SK-N-SH (cell line): ENCODE measurements at regions not wholly inside any gene's neighbourhood (a gene's known extent, or its start where the extent isn't known, plus 50 kb on each side); places are given as distances from the start of the nearest gene placed in this dataset.

ENCODE experiments used
- CTCF ChIA-PET: fragments of 300-600, 350-600 bp; formaldehyde crosslinking; extraction: SDS; loops from one replicate; lab custom pipeline; 2021; lab: Yijun Ruan, JAX
- POLR2A ChIA-PET: fragments of 350-600 bp; sonication (Branson Sonifier 250); formaldehyde crosslinking; extraction: SDS; loops from one replicate; lab custom pipeline; 2020; ENCODE audit warnings: antibody characterized with exemption, inconsistent platforms; lab: Yijun Ruan, JAX
- DNase-seq: peaks from one replicate; pipeline ENCODE4 v3.0.0; 2012
- H2AFZ ChIP-seq: fragments of 200-600 bp; sonication (generic); 2 replicates; pipeline ENCODE4 v1.8.1; 2016; ENCODE audit warnings: antibody characterized with exemption, mild to moderate bottlenecking, low read depth
- H3F3A ChIP-seq: fragments of 200-600 bp; sonication (generic); replicated peaks from 2 replicates; pipeline ENCODE3; 2016; ENCODE audit warnings: antibody characterized with exemption, mild to moderate bottlenecking; ENCODE audit not compliant: insufficient read depth
- H3K27ac ChIP-seq, 2 experiments: fragments of 200-500 bp in 1 of 2; fragments of 200-600 bp in 1 of 2; sonication (Bioruptor generic) in 1 of 2; sonication (generic), shearing (Covaris generic) in 1 of 2; 2 replicates each; pipeline versions ENCODE4 v1.5.1 to v1.6.1; 2014 to 2016; ENCODE audit warnings: low read depth in 2 of 2, inconsistent platforms in 1 of 2, low read length in 1 of 2, mild to moderate bottlenecking in 1 of 2, mixed read lengths in 1 of 2
- H3K27me3 ChIP-seq: fragments of 200-600 bp; sonication (generic), shearing (Covaris generic); 2 replicates; pipeline ENCODE4 v1.6.1; 2016; ENCODE audit warnings: mixed run types; ENCODE audit not compliant: insufficient read depth
- H3K36me3 ChIP-seq, 2 experiments: fragments of 200-500 bp in 1 of 2; fragments of 200-600 bp in 1 of 2; sonication (Bioruptor generic) in 1 of 2; sonication (generic) in 1 of 2; replicated peaks in 1 of 2; 2 replicates each; pipeline versions ENCODE3 to v1.5.1; 2014 to 2016; ENCODE audit warnings: low read length in 1 of 2, mild to moderate bottlenecking in 1 of 2; ENCODE audit not compliant: insufficient read depth in 2 of 2, control insufficient read depth in 1 of 2
- H3K4me1 ChIP-seq, 2 experiments: fragments of 200-500 bp in 1 of 2; fragments of 200-600 bp in 1 of 2; sonication (Bioruptor generic) in 1 of 2; sonication (generic), shearing (Covaris generic) in 1 of 2; 2 replicates each; pipeline versions ENCODE4 v1.5.1 to v1.6.1; 2014 to 2016; ENCODE audit warnings: low read depth in 1 of 2, low read length in 1 of 2, mixed run types in 1 of 2; ENCODE audit not compliant: insufficient read depth in 2 of 2, control insufficient read depth in 1 of 2
- H3K4me2 ChIP-seq: fragments of 200-600 bp; sonication (generic), shearing (Covaris generic); 2 replicates; pipeline ENCODE4 v1.6.1; 2017; ENCODE audit warnings: mixed run types
- H3K4me3 ChIP-seq, 2 experiments: fragments of 200-500 bp in 1 of 2; fragments of 200-600 bp in 1 of 2; sonication (Bioruptor generic) in 1 of 2; sonication (generic), shearing (Covaris generic) in 1 of 2; 2 replicates each; pipeline versions ENCODE4 v1.5.1 to v1.8.1; 2014 to 2016; ENCODE audit warnings: low read depth in 2 of 2, inconsistent platforms in 1 of 2, low read length in 1 of 2, mild to moderate bottlenecking in 1 of 2, mixed read lengths in 1 of 2, moderate library complexity in 1 of 2
- H3K79me2 ChIP-seq: fragments of 200-600 bp; sonication (generic); 2 replicates; pipeline ENCODE4 v1.8.1; 2017; ENCODE audit warnings: mild to moderate bottlenecking; ENCODE audit not compliant: insufficient read depth
- H3K9ac ChIP-seq: fragments of 200-600 bp; sonication (generic); 2 replicates; pipeline ENCODE4 v1.6.1; 2017; ENCODE audit warnings: mixed run types
- H3K9me2 ChIP-seq: fragments of 200-600 bp; sonication (generic); 2 replicates; pipeline ENCODE4 v1.6.1; 2017; ENCODE audit warnings: mixed run types
- H3K9me3 ChIP-seq: fragments of 200-600 bp; sonication (generic); 2 replicates; pipeline ENCODE4 v1.6.1; 2017; ENCODE audit warnings: mixed run types, mild to moderate bottlenecking, moderate library complexity
- H4K20me1 ChIP-seq: fragments of 200-600 bp; sonication (generic); 2 replicates; pipeline ENCODE4 v1.6.1; 2017; ENCODE audit warnings: mild to moderate bottlenecking, mixed run types; ENCODE audit not compliant: insufficient read depth
- CHD2 ChIP-seq: fragments of 150-350 bp; IDR thresholded peaks from 2 replicates; pipeline ENCODE4 v1.6.1; 2018; ENCODE audit warnings: low read length; ENCODE audit not compliant: partially characterized antibody
- ELF1 ChIP-seq: IDR thresholded peaks from 2 replicates; pipeline ENCODE4 v1.4.0; 2012
- EP300 ChIP-seq, 2 experiments: IDR thresholded peaks; 2 replicates each; pipeline versions ENCODE4 v1.4.0 to v1.6.1; 2012; ENCODE audit warnings: borderline replicate concordance in 1 of 2, low read depth in 1 of 2, low read length in 1 of 2
- EZH2phosphoT487 ChIP-seq: fragments of 200-600 bp; sonication (generic); IDR thresholded peaks from 2 replicates; pipeline ENCODE4 v1.6.1; 2017; ENCODE audit warnings: low read depth, mixed run types, mild to moderate bottlenecking, antibody characterized with exemption, moderate library complexity, borderline replicate concordance
- FOSL2 ChIP-seq: IDR thresholded peaks from 2 replicates; pipeline ENCODE4 v1.4.0; 2012; ENCODE audit warnings: low read depth, mild to moderate bottlenecking, moderate library complexity, borderline replicate concordance
- FOXJ3 ChIP-seq: sonication (generic); formaldehyde crosslinking; IDR thresholded peaks from 2 replicates; pipeline ENCODE4 v1.5.1; 2020; ENCODE audit warnings: mild to moderate bottlenecking, missing genetic modification reagents
- FOXM1 ChIP-seq: IDR thresholded peaks from 2 replicates; pipeline ENCODE4 v1.4.0; 2012; ENCODE audit warnings: low read depth, mild to moderate bottlenecking
- GATA2 ChIP-seq: sonication (generic); formaldehyde crosslinking; IDR thresholded peaks from 2 replicates; pipeline ENCODE4 v1.5.0; 2020; ENCODE audit warnings: mild to moderate bottlenecking, missing genetic modification reagents
- JUND ChIP-seq: IDR thresholded peaks from 2 replicates; pipeline ENCODE4 v1.4.0; 2012
- MXI1 ChIP-seq: IDR thresholded peaks from 2 replicates; pipeline ENCODE4 v1.6.1; 2012; ENCODE audit warnings: mild to moderate bottlenecking, low read depth, low read length, improper control_type of control experiment
- NRF1 ChIP-seq: IDR thresholded peaks from 2 replicates; pipeline ENCODE4 v1.6.1; 2012; ENCODE audit warnings: low read depth, mild to moderate bottlenecking, low read length
- POLR2AphosphoS5 ChIP-seq: IDR thresholded peaks from 2 replicates; pipeline ENCODE4 v1.6.1; 2012; ENCODE audit warnings: low read depth, low read length
- RCOR1 ChIP-seq: fragments of 150-350 bp; IDR thresholded peaks from 2 replicates; pipeline ENCODE4 v1.6.1; 2017; ENCODE audit warnings: antibody characterized with exemption, low read length
- RFX5 ChIP-seq: IDR thresholded peaks from 2 replicates; pipeline ENCODE4 v1.6.1; 2012; ENCODE audit warnings: mild to moderate bottlenecking, improper control_type of control experiment, low read length
- TEAD4 ChIP-seq: IDR thresholded peaks from 2 replicates; pipeline ENCODE4 v1.4.0; 2012; ENCODE audit warnings: mild to moderate bottlenecking, borderline replicate concordance; ENCODE audit not compliant: insufficient read depth
- YY1 ChIP-seq: IDR thresholded peaks from 2 replicates; pipeline ENCODE4 v1.4.0; 2012; ENCODE audit warnings: low read depth, mild to moderate bottlenecking
- WGBS: methylation state at CpG from one replicate; pipeline ENCODE4 v1.1.6; 2017; ENCODE audit warnings: low lambda C conversion rate; 5-methylcytosine and 5-hydroxymethylcytosine counted together
- TF ChIP-seq, protein P1 (sequence below): IDR thresholded peaks from 2 replicates; pipeline ENCODE4 v1.4.0; 2012; ENCODE audit warnings: low read depth
- TF ChIP-seq, protein P2 (sequence below): IDR thresholded peaks from 2 replicates; pipeline ENCODE4 v1.6.1; 2012; ENCODE audit warnings: mild to moderate bottlenecking, low read depth, low read length, moderate library complexity
- TF ChIP-seq, protein P3 (sequence below): fragments of 200-600 bp; sonication (generic); IDR thresholded peaks from 2 replicates; pipeline ENCODE4 v1.6.1; 2017; ENCODE audit warnings: antibody characterized with exemption, mild to moderate bottlenecking, moderate library complexity

DNA sequence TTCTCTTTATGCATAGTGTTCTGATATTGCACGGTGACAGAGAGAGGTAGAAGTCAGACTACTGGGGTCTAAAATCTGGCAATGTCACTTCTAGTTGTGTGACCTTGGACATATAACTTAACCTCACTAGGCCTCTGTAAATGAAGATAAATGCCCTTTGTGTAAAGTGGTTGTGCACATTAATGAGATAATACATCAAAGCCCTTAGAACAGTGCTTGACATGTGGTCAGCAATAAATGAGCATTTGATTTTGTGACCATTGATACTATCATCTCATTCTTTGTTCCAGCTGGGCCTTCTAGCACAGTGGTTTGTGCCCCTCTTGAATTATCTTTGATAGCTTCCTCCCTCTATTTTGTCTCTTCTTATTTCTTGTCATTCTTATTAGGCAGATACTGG, 74.1 kb upstream of the C10orf90 start:
- Histone ChIP-seq H3K9me2 (no peaks in the 10 kb centered on the region), H3K4me1 (no peaks in the 10 kb centered on the region), H3K36me3 (no peaks in the 10 kb centered on the region), H3K27ac (no peak overlapping the region), H3K4me2 (no peak overlapping the region), H2AFZ (no peak overlapping the region), H3K9me3 (no peaks in the 10 kb centered on the region)
- 10% methylated on average over 1 of the region's 1 CpG for WGBS
- CTCF ChIA-PET, result no interaction called here
- TF ChIP-seq TEAD4 (no peak), EZH2phosphoT487 (no peak), YY1 (no peak), RFX5 (no peak), GATA2 (no peak), FOXJ3 (CRISPR knock-in tag) (no peak), CHD2 (no peak), POLR2AphosphoS5 (no peak), JUND (no peak), EP300 (IDR thresholded peaks at IDR 0.05; ENCODE audit: borderline replicate concordance in 1 of 2, low read depth in 1 of 2, low read length in 1 of 2) (no peak), FOSL2 (no peak), ELF1 (no peak), NRF1 (no peak), FOXM1 (no peak), MXI1 (no peak), RCOR1 (no peak)
- TF ChIP-seq, protein P1, sequence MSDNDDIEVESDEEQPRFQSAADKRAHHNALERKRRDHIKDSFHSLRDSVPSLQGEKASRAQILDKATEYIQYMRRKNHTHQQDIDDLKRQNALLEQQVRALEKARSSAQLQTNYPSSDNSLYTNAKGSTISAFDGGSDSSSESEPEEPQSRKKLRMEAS, result no peak
- TF ChIP-seq, protein P2, sequence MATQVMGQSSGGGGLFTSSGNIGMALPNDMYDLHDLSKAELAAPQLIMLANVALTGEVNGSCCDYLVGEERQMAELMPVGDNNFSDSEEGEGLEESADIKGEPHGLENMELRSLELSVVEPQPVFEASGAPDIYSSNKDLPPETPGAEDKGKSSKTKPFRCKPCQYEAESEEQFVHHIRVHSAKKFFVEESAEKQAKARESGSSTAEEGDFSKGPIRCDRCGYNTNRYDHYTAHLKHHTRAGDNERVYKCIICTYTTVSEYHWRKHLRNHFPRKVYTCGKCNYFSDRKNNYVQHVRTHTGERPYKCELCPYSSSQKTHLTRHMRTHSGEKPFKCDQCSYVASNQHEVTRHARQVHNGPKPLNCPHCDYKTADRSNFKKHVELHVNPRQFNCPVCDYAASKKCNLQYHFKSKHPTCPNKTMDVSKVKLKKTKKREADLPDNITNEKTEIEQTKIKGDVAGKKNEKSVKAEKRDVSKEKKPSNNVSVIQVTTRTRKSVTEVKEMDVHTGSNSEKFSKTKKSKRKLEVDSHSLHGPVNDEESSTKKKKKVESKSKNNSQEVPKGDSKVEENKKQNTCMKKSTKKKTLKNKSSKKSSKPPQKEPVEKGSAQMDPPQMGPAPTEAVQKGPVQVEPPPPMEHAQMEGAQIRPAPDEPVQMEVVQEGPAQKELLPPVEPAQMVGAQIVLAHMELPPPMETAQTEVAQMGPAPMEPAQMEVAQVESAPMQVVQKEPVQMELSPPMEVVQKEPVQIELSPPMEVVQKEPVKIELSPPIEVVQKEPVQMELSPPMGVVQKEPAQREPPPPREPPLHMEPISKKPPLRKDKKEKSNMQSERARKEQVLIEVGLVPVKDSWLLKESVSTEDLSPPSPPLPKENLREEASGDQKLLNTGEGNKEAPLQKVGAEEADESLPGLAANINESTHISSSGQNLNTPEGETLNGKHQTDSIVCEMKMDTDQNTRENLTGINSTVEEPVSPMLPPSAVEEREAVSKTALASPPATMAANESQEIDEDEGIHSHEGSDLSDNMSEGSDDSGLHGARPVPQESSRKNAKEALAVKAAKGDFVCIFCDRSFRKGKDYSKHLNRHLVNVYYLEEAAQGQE, result no peak
- TF ChIP-seq, protein P3, sequence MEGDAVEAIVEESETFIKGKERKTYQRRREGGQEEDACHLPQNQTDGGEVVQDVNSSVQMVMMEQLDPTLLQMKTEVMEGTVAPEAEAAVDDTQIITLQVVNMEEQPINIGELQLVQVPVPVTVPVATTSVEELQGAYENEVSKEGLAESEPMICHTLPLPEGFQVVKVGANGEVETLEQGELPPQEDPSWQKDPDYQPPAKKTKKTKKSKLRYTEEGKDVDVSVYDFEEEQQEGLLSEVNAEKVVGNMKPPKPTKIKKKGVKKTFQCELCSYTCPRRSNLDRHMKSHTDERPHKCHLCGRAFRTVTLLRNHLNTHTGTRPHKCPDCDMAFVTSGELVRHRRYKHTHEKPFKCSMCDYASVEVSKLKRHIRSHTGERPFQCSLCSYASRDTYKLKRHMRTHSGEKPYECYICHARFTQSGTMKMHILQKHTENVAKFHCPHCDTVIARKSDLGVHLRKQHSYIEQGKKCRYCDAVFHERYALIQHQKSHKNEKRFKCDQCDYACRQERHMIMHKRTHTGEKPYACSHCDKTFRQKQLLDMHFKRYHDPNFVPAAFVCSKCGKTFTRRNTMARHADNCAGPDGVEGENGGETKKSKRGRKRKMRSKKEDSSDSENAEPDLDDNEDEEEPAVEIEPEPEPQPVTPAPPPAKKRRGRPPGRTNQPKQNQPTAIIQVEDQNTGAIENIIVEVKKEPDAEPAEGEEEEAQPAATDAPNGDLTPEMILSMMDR, result no peak
- TF ChIP-seq, all 33 proteins: peak for 0
- Histone ChIP-seq H3K27me3 (no peaks in the 10 kb centered on the region), H3K4me3 (no peak overlapping the region), H3K9ac (no peak overlapping the region), H3K79me2 (no peaks in the 10 kb centered on the region), H4K20me1 (no peaks in the 10 kb centered on the region), H3F3A (no peaks in the 10 kb centered on the region)
- POLR2A ChIA-PET, result no interaction called here
- DNase-seq, result no peak
